ENCODE measurements at regions not wholly inside any gene's neighbourhood (a gene's known extent, or its start where the extent isn't known, plus 50 kb on each side); places are given as distances from the start of the nearest gene placed in this dataset.

GRCh38 chr2:136527560-136527959, 237.8 kb upstream of the THSD7B start:
- H3K27me3 Mint-ChIP-seq (ENCODE audit: low read depth in 2 of 2): no peaks in the 10 kb centered on the region
- H3K36me3 Mint-ChIP-seq: no peaks in the 10 kb centered on the region
- no peak for ATAC-seq
- intact Hi-C loops (cut with micrococcal nuclease): no loop called here
- no peaks in the 10 kb centered on the region for H3K36me3 ChIP-seq (ENCODE audit: control insufficient read depth, insufficient read depth, low read length)
- H3K27me3 ChIP-seq (ENCODE audit: control insufficient read depth, insufficient read depth, low read length): no peaks in the 10 kb centered on the region
- 33% methylated on average over 2 of the region's 2 CpGs for WGBS (ENCODE audit: insufficient coverage)
- no peak overlapping the region for H3K27ac ChIP-seq (ENCODE audit: low read length)
- peaks cover 4 to 12% of the 10 kb centered on the region in 2 donors for H3K9me3 Mint-ChIP-seq
- no peak overlapping the region for H3K4me3 ChIP-seq (ENCODE audit: low read length)
- H3K4me3 Mint-ChIP-seq: no peak overlapping the region
- H3K4me1 ChIP-seq (ENCODE audit: control insufficient read depth, insufficient read depth, low read length): no peaks in the 10 kb centered on the region
- H3K4me1 Mint-ChIP-seq: no peaks in the 10 kb centered on the region
- no peak for TF ChIP-seq CTCF (IDR thresholded peaks at IDR 0.05)
- DNase-seq: peak in 1 of 2 donors; percentile 7
- no peak overlapping the region for H3K27ac Mint-ChIP-seq
- H3K9me3 ChIP-seq (ENCODE audit: control insufficient read depth, insufficient read depth, low read length): no peaks in the 10 kb centered on the region

- H3K9me3 ChIP-seq (ENCODE audit: control insufficient read depth, insufficient read depth, low read length): no peaks in the 10 kb centered on the region
- no peak overlapping the region for H3K4me3 ChIP-seq (ENCODE audit: low read length)
- no peaks in the 10 kb centered on the region for H3K36me3 ChIP-seq (ENCODE audit: control insufficient read depth, insufficient read depth, low read length)
- H3K9me3 Mint-ChIP-seq: no peaks in the 10 kb centered on the region
- no peak overlapping the region for H3K27ac Mint-ChIP-seq
- ATAC-seq (no peak), DNase-seq (no peak)
- no peaks in the 10 kb centered on the region for H3K36me3 Mint-ChIP-seq
- 95% methylated on average over 5 of the region's 6 CpGs for WGBS (ENCODE audit: insufficient coverage)
- H3K27me3 Mint-ChIP-seq (ENCODE audit: low read depth in 2 of 2): peaks cover 6% of the 10 kb centered on the region in 2 donors
- H3K27ac ChIP-seq (ENCODE audit: low read length): no peak overlapping the region
- no peaks in the 10 kb centered on the region for H3K4me1 Mint-ChIP-seq
- TF ChIP-seq CTCF (IDR thresholded peaks at IDR 0.05): no peak
- H3K4me1 ChIP-seq (ENCODE audit: control insufficient read depth, insufficient read depth, low read length): no peaks in the 10 kb centered on the region
- intact Hi-C loops (cut with micrococcal nuclease): no loop called here
- H3K27me3 ChIP-seq (ENCODE audit: control insufficient read depth, insufficient read depth, low read length): no peaks in the 10 kb centered on the region
- H3K4me3 Mint-ChIP-seq: no peak overlapping the region
These were observed 242.6 kb upstream of the THSD7B start for GRCh38 chr2:136522724-136523123.

- Mint-ChIP-seq H3K36me3 (no peaks in the 10 kb centered on the region), H3K27ac (no peak overlapping the region), H3K9me3 (no peaks in the 10 kb centered on the region), H3K4me3 (no peak overlapping the region), H3K4me1 (no peaks in the 10 kb centered on the region), H3K27me3 (ENCODE audit: low read depth in 2 of 2) (peaks cover 8 to 17% of the 10 kb centered on the region in 2 donors)
- TF ChIP-seq CTCF (IDR thresholded peaks at IDR 0.05): no peak
- intact Hi-C loops (cut with micrococcal nuclease): no loop called here
- no peak for DNase-seq
- no peaks in the 10 kb centered on the region for H3K36me3 ChIP-seq (ENCODE audit: control insufficient read depth, insufficient read depth, low read length)
- H3K4me3 ChIP-seq (ENCODE audit: low read length): no peak overlapping the region
- H3K4me1 ChIP-seq (ENCODE audit: control insufficient read depth, insufficient read depth, low read length): no peaks in the 10 kb centered on the region
- no peak for ATAC-seq
- no peak overlapping the region for H3K27ac ChIP-seq (ENCODE audit: low read length)
- peaks cover 2% of the 10 kb centered on the region for H3K27me3 ChIP-seq (ENCODE audit: control insufficient read depth, insufficient read depth, low read length)
- H3K9me3 ChIP-seq (ENCODE audit: control insufficient read depth, insufficient read depth, low read length): no peaks in the 10 kb centered on the region
- 42% methylated on average over 2 of the region's 2 CpGs for WGBS (ENCODE audit: insufficient coverage)
These were observed 247.6 kb upstream of the THSD7B start for GRCh38 chr2:136517716-136518115.

GRCh38 chr2:136510244-136510643, 255.1 kb upstream of the THSD7B start:
- no peak for ATAC-seq

More at GRCh38 chr2:136510244-136510643, 255.1 kb upstream of the THSD7B start:
- peaks cover 2% of the 10 kb centered on the region for H3K27me3 ChIP-seq (ENCODE audit: control insufficient read depth, insufficient read depth, low read length)
- Mint-ChIP-seq H3K27ac (no peak overlapping the region), H3K4me1 (no peaks in the 10 kb centered on the region), H3K36me3 (no peaks in the 10 kb centered on the region), H3K4me3 (no peak overlapping the region), H3K27me3 (ENCODE audit: low read depth in 2 of 2) (peaks cover 8 to 17% of the 10 kb centered on the region in 2 donors), H3K9me3 (peaks cover 2% of the 10 kb centered on the region in 2 donors)
- H3K4me3 ChIP-seq (ENCODE audit: low read length): no peak overlapping the region
- no peak for DNase-seq
- intact Hi-C loops (cut with micrococcal nuclease): no loop called here
- TF ChIP-seq CTCF (IDR thresholded peaks at IDR 0.05): no peak
- no peak overlapping the region for H3K27ac ChIP-seq (ENCODE audit: low read length)
- no peaks in the 10 kb centered on the region for H3K9me3 ChIP-seq (ENCODE audit: control insufficient read depth, insufficient read depth, low read length)
- H3K36me3 ChIP-seq (ENCODE audit: control insufficient read depth, insufficient read depth, low read length): no peaks in the 10 kb centered on the region
- H3K4me1 ChIP-seq (ENCODE audit: control insufficient read depth, insufficient read depth, low read length): no peaks in the 10 kb centered on the region
